GM12801 (cell line): ENCODE measurements at regions not wholly inside any gene's neighbourhood (a gene's known extent, or its start where the extent isn't known, plus 50 kb on each side); places are given as distances from the start of the nearest gene placed in this dataset.

Experiments
- TF ChIP-seq, protein P1 (sequence below): IDR thresholded peaks from one replicate; pipeline ENCODE4 v1.5.1; 2011; ENCODE audit warnings: control low read depth; ENCODE audit not compliant: insufficient read length; ENCODE audit errors: extremely low read depth

DNA sequence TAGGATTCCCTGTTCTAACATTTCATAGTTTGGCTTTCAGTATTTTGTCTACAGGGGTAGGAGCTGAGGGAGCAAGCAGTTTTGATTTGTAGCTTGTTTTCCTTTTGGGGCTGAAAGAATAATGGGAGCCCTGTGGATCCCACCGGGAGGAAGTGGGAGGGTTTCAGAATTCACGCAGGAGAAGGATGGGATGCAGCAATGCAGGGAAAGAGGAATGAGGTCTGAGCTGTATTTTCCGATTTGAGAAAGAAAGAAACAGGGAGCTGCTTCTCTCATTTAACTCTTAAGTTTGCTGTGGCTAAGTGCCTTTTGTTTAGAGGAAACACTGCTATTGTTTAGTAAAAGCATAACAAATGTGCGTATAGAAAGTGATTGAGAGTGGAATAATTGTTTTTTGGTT lies 141.0 kb downstream of the ADCYAP1 start:
- TF ChIP-seq, protein P1, sequence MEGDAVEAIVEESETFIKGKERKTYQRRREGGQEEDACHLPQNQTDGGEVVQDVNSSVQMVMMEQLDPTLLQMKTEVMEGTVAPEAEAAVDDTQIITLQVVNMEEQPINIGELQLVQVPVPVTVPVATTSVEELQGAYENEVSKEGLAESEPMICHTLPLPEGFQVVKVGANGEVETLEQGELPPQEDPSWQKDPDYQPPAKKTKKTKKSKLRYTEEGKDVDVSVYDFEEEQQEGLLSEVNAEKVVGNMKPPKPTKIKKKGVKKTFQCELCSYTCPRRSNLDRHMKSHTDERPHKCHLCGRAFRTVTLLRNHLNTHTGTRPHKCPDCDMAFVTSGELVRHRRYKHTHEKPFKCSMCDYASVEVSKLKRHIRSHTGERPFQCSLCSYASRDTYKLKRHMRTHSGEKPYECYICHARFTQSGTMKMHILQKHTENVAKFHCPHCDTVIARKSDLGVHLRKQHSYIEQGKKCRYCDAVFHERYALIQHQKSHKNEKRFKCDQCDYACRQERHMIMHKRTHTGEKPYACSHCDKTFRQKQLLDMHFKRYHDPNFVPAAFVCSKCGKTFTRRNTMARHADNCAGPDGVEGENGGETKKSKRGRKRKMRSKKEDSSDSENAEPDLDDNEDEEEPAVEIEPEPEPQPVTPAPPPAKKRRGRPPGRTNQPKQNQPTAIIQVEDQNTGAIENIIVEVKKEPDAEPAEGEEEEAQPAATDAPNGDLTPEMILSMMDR: no peak

- TF ChIP-seq, protein P1: no peak
These were observed 142.7 kb downstream of the ADCYAP1 start for GRCh38 chr18:1047406-1047805.

DNA sequence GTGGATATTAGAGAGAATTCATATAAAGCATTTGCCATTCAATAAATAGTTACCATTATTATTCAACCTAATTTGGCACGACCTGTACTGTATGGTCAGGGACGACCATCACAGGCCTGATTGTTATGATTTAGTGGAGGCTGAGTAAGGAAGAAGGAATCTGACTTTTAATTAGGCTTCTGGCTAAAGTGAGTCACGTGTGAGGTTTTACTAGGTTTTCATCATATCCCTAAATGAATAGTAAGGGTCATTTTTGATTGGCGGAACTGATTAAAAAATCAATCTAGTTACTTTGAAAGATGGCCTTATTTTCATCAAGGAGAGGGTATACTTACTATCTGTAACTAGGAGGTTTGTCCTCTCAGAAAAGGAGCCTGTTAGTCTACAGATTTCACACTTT lies 143.4 kb downstream of the ADCYAP1 start:
- TF ChIP-seq, protein P1: no peak

- TF ChIP-seq, protein P1: no peak
These were observed 144.5 kb downstream of the ADCYAP1 start for GRCh38 chr18:1049173-1049572.

DNA sequence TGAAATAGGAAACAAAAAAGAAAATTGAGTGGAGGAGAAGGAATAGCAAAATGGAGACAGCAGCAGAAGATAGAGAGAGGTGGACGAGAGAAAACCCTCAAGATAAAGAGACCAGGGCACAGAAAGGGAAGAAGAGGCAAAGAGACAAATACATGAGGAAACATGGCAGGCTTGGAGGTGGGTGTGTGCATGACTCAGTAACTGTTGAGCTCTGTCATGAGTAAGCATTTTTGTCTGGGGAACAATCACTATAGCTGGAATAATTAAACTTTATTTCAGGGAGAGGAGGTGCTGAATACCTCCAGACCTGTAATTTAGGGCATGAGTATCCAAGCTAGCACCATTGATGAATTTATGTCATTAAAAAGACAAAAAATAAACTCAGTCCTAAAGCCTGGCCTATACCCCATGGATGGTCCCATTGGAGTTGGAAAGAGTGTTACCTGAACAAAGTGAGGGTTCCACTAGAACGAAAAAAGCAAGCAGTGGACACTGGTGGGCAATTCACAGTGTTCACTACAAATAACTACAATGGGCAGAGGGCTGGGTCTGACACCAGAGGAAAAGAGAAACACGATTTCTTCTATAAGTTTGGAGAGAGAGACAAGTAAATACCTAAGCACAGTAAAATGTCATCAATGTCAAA lies 145.5 kb downstream of the ADCYAP1 start:
- TF ChIP-seq, protein P1: no peak

- TF ChIP-seq, protein P1: no peak
These were observed 147.6 kb downstream of the ADCYAP1 start for GRCh38 chr18:1052301-1052700.

- TF ChIP-seq, protein P1: no peak
These were observed 149.0 kb downstream of the ADCYAP1 start for GRCh38 chr18:1053331-1054315.
